Natural killer cell treated with Interleukin-12 subunit alpha and Interleukin-12 subunit beta and Interleukin-15 and Interleukin-18, amount 100 ng/mL, for 72 hours (primary cell): ENCODE measurements at regions not wholly inside any gene's neighbourhood (a gene's known extent, or its start where the extent isn't known, plus 50 kb on each side); places are given as distances from the start of the nearest gene placed in this dataset.

ENCODE experiments used
- ATAC-seq, 2 donors: fragments of 150-1000 bp; cut with Tn5 transposase in 1 of 2; sonication (Bioruptor Pico), chemical (Tn5 transposase) in 1 of 2; 2 replicates each; pipeline ENCODE4 v1.10.0; 2021
- DNase-seq: peaks from one replicate; pipeline ENCODE4 v3.0.0; 2022; ENCODE audit warnings: low spot score
- H3K27ac Mint-ChIP-seq, 2 donors: 1 replicate in 1 of 2; 2 replicates in 1 of 2; pipeline ENCODE4 v1.8.0; 2022; ENCODE audit warnings: mixed read lengths in 2 of 2, mild to moderate bottlenecking in 1 of 2, moderate library complexity in 1 of 2
- H3K27me3 Mint-ChIP-seq, 2 donors: 1 replicate in 1 of 2; 2 replicates in 1 of 2; pipeline ENCODE4 v1.8.0; 2022; ENCODE audit warnings: mixed read lengths in 2 of 2
- H3K36me3 Mint-ChIP-seq: one replicate; pipeline ENCODE4 v1.8.0; 2022; ENCODE audit warnings: mixed read lengths
- H3K4me1 Mint-ChIP-seq, 2 donors: 1 replicate in 1 of 2; 2 replicates in 1 of 2; pipeline ENCODE4 v1.8.0; 2022; ENCODE audit warnings: low read depth in 2 of 2, mixed read lengths in 2 of 2, mild to moderate bottlenecking in 1 of 2
- H3K4me3 Mint-ChIP-seq: one replicate; pipeline ENCODE4 v1.8.0; 2022; ENCODE audit warnings: mixed read lengths
- H3K9me3 Mint-ChIP-seq: 2 replicates; pipeline ENCODE4 v1.8.0; 2022; ENCODE audit warnings: mixed read lengths

GRCh38 chr16:26772503-26772902 lies 294.2 kb upstream of the C16orf82 start:
- DNase-seq (no peak), ATAC-seq (no peak)
- Mint-ChIP-seq H3K4me1 (no peaks in the 10 kb centered on the region), H3K27me3 (peaks cover 19 to 34% of the 10 kb centered on the region in 2 donors), H3K4me3 (no peak overlapping the region), H3K36me3 (no peaks in the 10 kb centered on the region), H3K9me3 (peaks cover 7% of the 10 kb centered on the region), H3K27ac (no peak overlapping the region)

- H3K4me3 Mint-ChIP-seq: no peak overlapping the region
- H3K9me3 Mint-ChIP-seq: peaks cover 7% of the 10 kb centered on the region
- no peak overlapping the region for H3K27ac Mint-ChIP-seq
- ATAC-seq (no peak), DNase-seq (no peak)
- no peaks in the 10 kb centered on the region for H3K36me3 Mint-ChIP-seq
- peaks cover 29 to 40% of the 10 kb centered on the region in 2 donors for H3K27me3 Mint-ChIP-seq
- H3K4me1 Mint-ChIP-seq: no peaks in the 10 kb centered on the region
Observed at GRCh38 chr16:26777821-26778220, 288.9 kb upstream of the C16orf82 start.

GRCh38 chr16:26787924-26788323 lies 278.8 kb upstream of the C16orf82 start:
- Mint-ChIP-seq H3K36me3 (no peaks in the 10 kb centered on the region), H3K4me3 (no peak overlapping the region), H3K4me1 (no peaks in the 10 kb centered on the region), H3K9me3 (no peaks in the 10 kb centered on the region), H3K27me3 (peaks cover 21 to 44% of the 10 kb centered on the region in 2 donors), H3K27ac (no peak overlapping the region)
- no peak for DNase-seq
- ATAC-seq: no peak

- ATAC-seq (no peak), DNase-seq (no peak)
- no peaks in the 10 kb centered on the region for H3K36me3 Mint-ChIP-seq
- peaks cover 0 to 6% of the 10 kb centered on the region in 2 donors for H3K4me1 Mint-ChIP-seq
- no peak overlapping the region for H3K4me3 Mint-ChIP-seq
- H3K9me3 Mint-ChIP-seq: no peaks in the 10 kb centered on the region
- no peak overlapping the region for H3K27ac Mint-ChIP-seq
- peaks cover 16 to 32% of the 10 kb centered on the region in 2 donors for H3K27me3 Mint-ChIP-seq
Observed at GRCh38 chr16:26791169-26791568, 275.6 kb upstream of the C16orf82 start.

- ATAC-seq (no peak), DNase-seq (no peak)
- H3K4me3 Mint-ChIP-seq: no peak overlapping the region
- peaks cover 26 to 37% of the 10 kb centered on the region in 2 donors for H3K27me3 Mint-ChIP-seq
- H3K27ac Mint-ChIP-seq: no peak overlapping the region
- H3K36me3 Mint-ChIP-seq: no peaks in the 10 kb centered on the region
- peaks cover 0 to 6% of the 10 kb centered on the region in 2 donors for H3K4me1 Mint-ChIP-seq
- no peaks in the 10 kb centered on the region for H3K9me3 Mint-ChIP-seq
Observed at GRCh38 chr16:26795184-26795583, 271.5 kb upstream of the C16orf82 start.

GRCh38 chr16:26801628-26802027 lies 265.1 kb upstream of the C16orf82 start:
- H3K4me1 Mint-ChIP-seq: peaks cover 9% of the 10 kb centered on the region in 2 donors
- peaks cover 24 to 55% of the 10 kb centered on the region in 2 donors for H3K27me3 Mint-ChIP-seq
- no peak overlapping the region for H3K27ac Mint-ChIP-seq
- ATAC-seq (no peak), DNase-seq (no peak)
- H3K4me3 Mint-ChIP-seq: no peak overlapping the region
- no peaks in the 10 kb centered on the region for H3K9me3 Mint-ChIP-seq
- H3K36me3 Mint-ChIP-seq: no peaks in the 10 kb centered on the region

GRCh38 chr16:26802440-26802839 lies 264.3 kb upstream of the C16orf82 start:
- Mint-ChIP-seq H3K9me3 (no peaks in the 10 kb centered on the region), H3K27me3 (peaks cover 27 to 61% of the 10 kb centered on the region in 2 donors), H3K36me3 (no peaks in the 10 kb centered on the region), H3K27ac (no peak overlapping the region), H3K4me3 (no peak overlapping the region), H3K4me1 (peaks cover 9% of the 10 kb centered on the region in 2 donors)
- DNase-seq (no peak), ATAC-seq (no peak)

GRCh38 chr16:26802965-26803364 lies 263.8 kb upstream of the C16orf82 start:
- Mint-ChIP-seq H3K4me3 (no peak overlapping the region), H3K36me3 (no peaks in the 10 kb centered on the region), H3K9me3 (no peaks in the 10 kb centered on the region), H3K27ac (no peak overlapping the region), H3K4me1 (peaks cover 9% of the 10 kb centered on the region in 2 donors), H3K27me3 (peaks cover 27 to 62% of the 10 kb centered on the region in 2 donors)
- no peak for ATAC-seq
- DNase-seq: no peak

GRCh38 chr16:26806657-26807056 lies 260.1 kb upstream of the C16orf82 start:
- H3K4me3 Mint-ChIP-seq: no peak overlapping the region
- no peak overlapping the region for H3K27ac Mint-ChIP-seq
- H3K4me1 Mint-ChIP-seq: peaks cover 9% of the 10 kb centered on the region in 2 donors
- DNase-seq (no peak), ATAC-seq (no peak)
- peaks cover 15 to 43% of the 10 kb centered on the region in 2 donors for H3K27me3 Mint-ChIP-seq
- H3K36me3 Mint-ChIP-seq: no peaks in the 10 kb centered on the region
- no peaks in the 10 kb centered on the region for H3K9me3 Mint-ChIP-seq

- Mint-ChIP-seq H3K9me3 (no peaks in the 10 kb centered on the region), H3K27me3 (peaks cover 13 to 37% of the 10 kb centered on the region in 2 donors)
- ATAC-seq: no peak
Observed at GRCh38 chr16:26809461-26809860, 257.3 kb upstream of the C16orf82 start.

GRCh38 chr16:26816266-26816665 lies 250.5 kb upstream of the C16orf82 start:
- Mint-ChIP-seq H3K4me3 (no peak overlapping the region), H3K4me1 (no peaks in the 10 kb centered on the region), H3K9me3 (no peaks in the 10 kb centered on the region), H3K27ac (no peak overlapping the region), H3K27me3 (peaks cover 5 to 12% of the 10 kb centered on the region in 2 donors), H3K36me3 (no peaks in the 10 kb centered on the region)
- DNase-seq: no peak
- no peak for ATAC-seq

More at GRCh38 chr16:26809461-26809860, 257.3 kb upstream of the C16orf82 start:
- H3K4me3 Mint-ChIP-seq: no peak overlapping the region
- no peaks in the 10 kb centered on the region for H3K36me3 Mint-ChIP-seq
- no peak overlapping the region for H3K27ac Mint-ChIP-seq
- no peaks in the 10 kb centered on the region for H3K4me1 Mint-ChIP-seq
- DNase-seq: no peak

- no peak overlapping the region for H3K27ac Mint-ChIP-seq
- DNase-seq (no peak), ATAC-seq (no peak)
- H3K36me3 Mint-ChIP-seq: no peaks in the 10 kb centered on the region
- H3K9me3 Mint-ChIP-seq: no peaks in the 10 kb centered on the region
- H3K27me3 Mint-ChIP-seq: peaks cover 5 to 15% of the 10 kb centered on the region in 2 donors
- no peak overlapping the region for H3K4me3 Mint-ChIP-seq
- H3K4me1 Mint-ChIP-seq: no peaks in the 10 kb centered on the region
Observed at GRCh38 chr16:26816885-26817571, 249.7 kb upstream of the C16orf82 start.

GRCh38 chr16:26818393-26818792 lies 248.3 kb upstream of the C16orf82 start:
- no peak overlapping the region for H3K27ac Mint-ChIP-seq
- no peak for DNase-seq

GRCh38 chr16:26824469-26824868 lies 242.3 kb upstream of the C16orf82 start:
- ATAC-seq: no peak
- no peak overlapping the region for H3K4me3 Mint-ChIP-seq
- peaks cover 23 to 38% of the 10 kb centered on the region in 2 donors for H3K27me3 Mint-ChIP-seq

More at GRCh38 chr16:26818393-26818792, 248.3 kb upstream of the C16orf82 start:
- no peaks in the 10 kb centered on the region for H3K4me1 Mint-ChIP-seq
- no peak for ATAC-seq
- H3K27me3 Mint-ChIP-seq: peaks cover 5 to 15% of the 10 kb centered on the region in 2 donors
- no peaks in the 10 kb centered on the region for H3K9me3 Mint-ChIP-seq
- H3K4me3 Mint-ChIP-seq: no peak overlapping the region
- H3K36me3 Mint-ChIP-seq: no peaks in the 10 kb centered on the region

GRCh38 chr16:26826500-26826899 lies 240.2 kb upstream of the C16orf82 start:
- Mint-ChIP-seq H3K4me1 (no peaks in the 10 kb centered on the region), H3K27me3 (peaks cover 30 to 42% of the 10 kb centered on the region in 2 donors), H3K4me3 (no peak overlapping the region), H3K9me3 (no peaks in the 10 kb centered on the region), H3K36me3 (no peaks in the 10 kb centered on the region), H3K27ac (no peak overlapping the region)
- ATAC-seq (no peak), DNase-seq (no peak)

More at GRCh38 chr16:26824469-26824868, 242.3 kb upstream of the C16orf82 start:
- no peak for DNase-seq
- Mint-ChIP-seq H3K27ac (no peak overlapping the region), H3K36me3 (no peaks in the 10 kb centered on the region), H3K4me1 (no peaks in the 10 kb centered on the region), H3K9me3 (no peaks in the 10 kb centered on the region)
